ENCODE measurements at regions not wholly inside any gene's neighbourhood (a gene's known extent, or its start where the extent isn't known, plus 50 kb on each side); places are given as distances from the start of the nearest gene placed in this dataset.
A peak's percentile ranks its signal among the peaks of the same experiment; 100 is the strongest.
"Not testable (repeated sequence)": the region's sequence is repeated elsewhere in the genome, so short reads cannot be mapped to it uniquely, and the experiment has no call there.

GRCh38 chr22:25388415-25388814 is 169.0 kb downstream of the CRYBB2 start:
- intact Hi-C loops (cut with DNase I) = no loop called here
- DNase-seq (ENCODE audit: low spot score) = no peak

GRCh38 chr22:25388866-25389540 is 169.6 kb downstream of the CRYBB2 start:
- no peak for DNase-seq (ENCODE audit: low spot score)

GRCh38 chr22:25389541-25389919 is 170.1 kb downstream of the CRYBB2 start:
- no peak for DNase-seq (ENCODE audit: low spot score)
- intact Hi-C loops (cut with DNase I) = no loop called here

More at GRCh38 chr22:25388866-25389540, 169.6 kb downstream of the CRYBB2 start:
- intact Hi-C loops (cut with DNase I) = no loop called here

GRCh38 chr22:25390297-25391240 is 171.1 kb downstream of the CRYBB2 start:
- no peak for DNase-seq (ENCODE audit: low spot score)
- intact Hi-C loops (cut with DNase I) = no loop called here

- intact Hi-C loops (cut with DNase I) = no loop called here
- DNase-seq (ENCODE audit: low spot score) = no peak
These were observed 171.9 kb upstream of the GRK3 start for GRCh38 chr22:25392584-25392983.

GRCh38 chr22:25393121-25393805 is 171.2 kb upstream of the GRK3 start:
- DNase-seq (ENCODE audit: low spot score) = no peak
- intact Hi-C loops (cut with DNase I) = no loop called here

- no peak for DNase-seq (ENCODE audit: low spot score)
- intact Hi-C loops (cut with DNase I) = no loop called here
These were observed 169.0 kb upstream of the GRK3 start for GRCh38 chr22:25395468-25395867.

GRCh38 chr22:25395915-25396314 is 168.6 kb upstream of the GRK3 start:
- intact Hi-C loops (cut with DNase I) = no loop called here
- DNase-seq (ENCODE audit: low spot score) = no peak

GRCh38 chr22:25396615-25397200 is 167.8 kb upstream of the GRK3 start:
- intact Hi-C loops (cut with DNase I) = no loop called here
- no peak for DNase-seq (ENCODE audit: low spot score)

GRCh38 chr22:25397616-25398015 is 166.9 kb upstream of the GRK3 start:
- intact Hi-C loops (cut with DNase I) = no loop called here
- DNase-seq (ENCODE audit: low spot score) = no peak

GRCh38 chr22:25398591-25399062 is 165.8 kb upstream of the GRK3 start:
- intact Hi-C loops (cut with DNase I); DNase-seq (ENCODE audit: low spot score): not testable (repeated sequence)

- peak; percentile 38 for DNase-seq (ENCODE audit: low spot score)
- intact Hi-C loops (cut with DNase I) = no loop called here
These were observed 164.8 kb upstream of the GRK3 start for GRCh38 chr22:25399649-25400151.

- intact Hi-C loops (cut with DNase I) = no loop called here
- no peak for DNase-seq (ENCODE audit: low spot score)
These were observed 162.3 kb upstream of the GRK3 start for GRCh38 chr22:25402160-25402500.

- intact Hi-C loops (cut with DNase I) = no loop called here
These were observed 161.8 kb upstream of the GRK3 start for GRCh38 chr22:25402501-25403283.

GRCh38 chr22:25403284-25403810 is 161.1 kb upstream of the GRK3 start:
- intact Hi-C loops (cut with DNase I) = no loop called here

More at GRCh38 chr22:25402501-25403283, 161.8 kb upstream of the GRK3 start:
- DNase-seq (ENCODE audit: low spot score) = peak; percentile 73

GRCh38 chr22:25403811-25404471 is 160.5 kb upstream of the GRK3 start:
- intact Hi-C loops (cut with DNase I) = no loop called here
- peak; percentile 71 for DNase-seq (ENCODE audit: low spot score)

More at GRCh38 chr22:25403284-25403810, 161.1 kb upstream of the GRK3 start:
- DNase-seq (ENCODE audit: low spot score) = peak; percentile 50

GRCh38 chr22:25404556-25404927 is 159.9 kb upstream of the GRK3 start:
- DNase-seq (ENCODE audit: low spot score) = peak; percentile 78
- intact Hi-C loops (cut with DNase I) = no loop called here

Measured in posterior vena cava (tissue), 2 donors.